ENCODE measurements at regions not wholly inside any gene's neighbourhood (a gene's known extent, or its start where the extent isn't known, plus 50 kb on each side); places are given as distances from the start of the nearest gene placed in this dataset.
A peak's percentile ranks its signal among the peaks of the same experiment; 100 is the strongest.

DNA sequence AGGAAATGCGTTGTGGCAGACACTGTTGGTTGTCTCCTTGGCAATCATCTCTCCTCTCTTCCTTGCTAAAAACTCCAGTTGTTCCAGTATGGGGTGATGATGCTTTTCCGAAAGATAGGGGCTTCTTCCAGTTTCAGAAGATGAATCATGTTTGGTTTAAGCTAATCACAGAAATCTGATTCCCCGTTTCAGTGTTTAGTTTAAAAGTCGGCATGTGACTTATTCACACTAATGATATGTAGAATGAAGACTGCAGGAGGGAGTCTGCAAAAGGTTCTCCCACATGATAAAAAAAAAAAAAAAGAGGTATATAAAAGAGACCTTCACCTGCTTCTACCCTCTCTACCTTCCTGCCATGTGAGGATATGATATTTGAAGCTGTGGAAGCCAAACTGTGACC is 239.0 kb upstream of the SIX2 start:
- no peak for DNase-seq

DNA sequence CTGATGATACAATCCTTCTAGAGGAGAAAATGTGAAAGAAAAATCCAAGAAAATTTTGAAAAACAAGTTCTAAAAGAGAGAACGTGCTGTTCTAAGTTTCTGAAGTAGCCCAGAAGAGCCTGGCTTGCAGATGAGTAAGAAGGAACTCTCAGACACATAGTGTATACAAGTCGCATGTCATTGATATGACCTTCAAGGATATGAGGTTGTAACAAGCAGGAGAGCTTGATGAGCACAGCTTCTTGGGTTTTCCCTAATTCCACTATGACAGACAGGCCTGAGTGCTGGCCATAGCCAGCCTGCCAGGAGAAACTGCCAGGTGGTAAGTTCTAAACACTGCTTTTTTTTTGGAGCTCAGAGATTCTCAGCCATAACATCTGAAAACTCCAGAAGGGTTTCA is 235.7 kb upstream of the SIX2 start:
- no peak for DNase-seq

DNA sequence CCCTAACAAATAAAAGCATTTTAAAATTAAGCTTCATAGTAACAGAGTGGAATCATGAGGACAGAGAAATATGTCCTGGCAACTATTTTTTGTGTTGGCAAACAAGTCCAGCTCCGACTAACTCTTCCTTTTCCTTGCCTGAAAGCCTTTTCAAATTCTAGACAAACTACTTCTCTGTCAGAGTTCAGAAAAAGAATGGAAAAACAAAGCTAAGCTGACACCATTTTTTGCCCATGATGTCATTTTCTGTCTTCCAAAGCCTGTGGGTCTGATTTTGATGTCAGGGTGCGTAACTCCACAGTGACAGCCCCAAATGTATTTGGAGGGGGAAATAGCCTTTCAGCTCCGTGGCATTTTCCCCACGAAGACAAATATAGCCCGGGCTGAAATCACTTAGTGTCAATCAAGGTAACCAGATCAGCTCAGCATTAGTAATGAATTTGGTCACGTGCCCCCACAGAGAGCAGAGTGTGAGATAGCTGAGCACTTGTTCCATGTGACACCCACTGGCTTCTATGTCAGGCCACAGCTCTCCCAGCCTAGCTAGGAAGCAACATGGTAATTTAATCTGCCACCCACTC is 233.0 kb upstream of the SIX2 start:
- DNase-seq = peak; percentile 11

DNA sequence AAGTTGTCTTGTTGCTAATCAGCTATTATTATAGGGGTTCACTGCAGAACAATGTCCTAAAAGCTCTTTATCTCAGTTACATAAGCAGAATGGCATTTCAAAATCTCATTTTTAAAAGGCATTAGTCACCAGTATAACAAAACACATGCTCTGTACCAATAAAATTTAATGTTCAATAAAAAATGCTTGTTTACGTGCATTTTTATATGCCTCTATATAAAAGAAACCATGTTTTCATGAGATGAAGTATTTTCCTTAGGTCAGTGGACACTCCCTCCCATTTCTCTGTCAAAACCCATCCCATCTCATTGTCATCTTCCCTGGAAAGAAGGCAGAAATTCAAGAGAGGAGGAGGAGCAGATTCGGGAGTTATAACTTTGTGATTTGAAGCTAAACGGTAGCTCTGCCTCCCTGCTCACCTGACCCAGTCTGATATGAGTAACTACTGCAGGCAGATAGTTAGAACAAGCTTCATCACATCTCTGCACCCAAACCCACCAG is 231.9 kb upstream of the SIX2 start:
- no peak for DNase-seq

DNA sequence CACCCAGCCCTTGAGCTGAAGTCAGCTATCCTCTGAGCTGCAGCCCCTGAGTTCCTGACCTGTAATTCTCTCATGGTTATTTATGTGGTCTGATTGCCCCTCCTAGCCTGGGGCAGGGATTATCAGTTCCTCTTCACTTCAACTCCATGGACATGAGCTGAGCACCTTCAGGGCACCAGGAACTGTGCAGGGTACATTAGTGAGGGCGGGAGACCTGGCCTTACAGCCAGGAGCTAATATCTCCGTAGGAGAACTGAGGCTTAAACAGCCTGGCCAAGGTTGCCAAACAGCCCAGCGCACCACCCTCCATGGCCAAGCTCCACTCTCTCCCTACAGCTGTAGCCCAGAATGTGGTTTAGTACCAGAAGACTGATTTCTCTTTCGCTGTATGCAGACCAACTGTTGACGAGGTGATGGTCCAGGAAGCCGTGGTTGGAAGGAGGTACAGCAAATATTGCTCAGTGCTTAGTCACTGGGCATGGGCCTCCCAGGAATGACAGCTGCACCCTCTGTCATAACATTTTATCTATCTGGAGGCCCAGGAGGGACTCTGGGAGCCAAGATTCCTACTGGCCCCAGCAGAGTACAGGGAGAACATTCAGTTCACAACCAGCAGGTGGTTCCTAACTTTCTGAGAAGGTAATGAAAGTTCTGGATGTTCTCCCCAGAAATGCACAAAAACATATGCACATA is 228.7 kb upstream of the SIX2 start:
- DNase-seq = peak; percentile 85

DNA sequence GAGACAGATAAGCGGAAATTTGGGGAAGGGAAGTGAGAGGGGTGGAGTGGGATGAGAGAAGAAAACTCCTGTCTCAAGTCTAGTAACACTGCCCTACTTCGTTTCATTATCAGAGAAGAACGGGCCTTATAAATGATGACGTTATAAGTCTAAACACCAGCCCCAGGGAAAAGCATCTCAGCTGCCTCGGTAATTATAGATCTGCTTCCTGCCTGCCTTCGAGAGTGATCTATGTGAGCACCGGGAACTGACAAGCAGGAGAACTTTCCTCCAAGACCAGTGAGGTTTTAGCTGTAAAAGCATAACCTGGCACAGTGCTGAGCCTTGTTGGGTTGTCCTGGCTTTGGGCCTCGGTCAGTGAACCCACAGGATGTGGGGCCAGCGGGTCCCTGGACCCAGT is 227.9 kb upstream of the SIX2 start:
- peak; percentile 13 for DNase-seq

DNA sequence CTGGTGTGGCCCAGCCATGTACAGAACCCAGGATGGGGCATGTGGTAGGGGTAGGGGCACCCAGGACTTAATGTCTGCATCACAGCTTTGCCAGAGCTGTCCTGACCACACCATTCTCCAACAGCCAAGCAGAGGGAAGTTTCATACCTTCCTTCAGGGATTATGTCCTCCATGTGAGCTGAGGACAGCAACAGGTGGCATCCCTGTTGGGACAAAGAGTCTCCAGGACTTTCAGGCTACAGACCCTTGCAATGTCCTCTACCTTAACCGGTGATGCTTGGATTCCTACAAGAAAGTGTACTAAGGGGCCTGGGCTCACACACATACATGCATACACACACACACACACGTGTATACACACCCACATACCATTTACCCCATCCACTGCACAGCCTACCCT is 227.0 kb upstream of the SIX2 start:
- no peak for DNase-seq

DNA sequence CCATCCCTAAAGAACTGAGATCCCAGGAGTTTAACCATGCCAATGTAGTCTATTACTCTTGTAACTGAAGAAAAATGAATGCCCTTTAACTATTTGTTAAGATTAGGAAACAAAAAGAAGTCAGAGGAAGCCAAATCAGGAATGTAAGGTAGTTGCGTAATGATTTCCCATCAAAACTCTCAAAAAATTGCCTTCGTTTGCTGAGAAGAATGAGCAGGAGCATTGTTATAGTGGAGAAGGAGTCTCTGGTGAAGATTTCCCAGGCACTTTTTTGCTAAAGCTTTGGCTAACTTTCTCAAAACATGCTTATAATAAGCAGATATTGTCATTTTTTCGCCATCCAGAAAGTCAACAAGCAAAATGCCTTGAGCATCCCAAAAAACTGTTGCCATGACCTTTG is 224.0 kb upstream of the SIX2 start:
- DNase-seq = no peak

DNA sequence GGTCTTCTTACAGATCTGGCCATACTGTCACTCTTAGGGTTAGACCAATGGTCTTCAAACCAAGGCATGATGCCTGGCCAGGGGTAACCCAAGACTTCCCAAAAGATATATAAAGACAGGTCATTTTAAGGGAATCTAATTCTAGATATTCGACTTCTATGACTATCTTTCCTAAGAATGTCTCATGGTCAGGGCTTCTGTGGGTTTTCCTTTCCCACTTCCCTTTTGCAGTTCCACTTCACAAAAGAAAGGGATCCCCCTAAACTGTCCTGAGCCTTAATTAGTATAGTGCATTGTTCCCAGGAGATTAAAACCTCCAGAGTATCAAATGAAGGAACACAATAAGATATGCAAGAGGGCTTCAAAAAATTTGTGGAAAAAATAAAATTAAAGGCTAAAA is 223.6 kb upstream of the SIX2 start:
- DNase-seq = no peak

DNA sequence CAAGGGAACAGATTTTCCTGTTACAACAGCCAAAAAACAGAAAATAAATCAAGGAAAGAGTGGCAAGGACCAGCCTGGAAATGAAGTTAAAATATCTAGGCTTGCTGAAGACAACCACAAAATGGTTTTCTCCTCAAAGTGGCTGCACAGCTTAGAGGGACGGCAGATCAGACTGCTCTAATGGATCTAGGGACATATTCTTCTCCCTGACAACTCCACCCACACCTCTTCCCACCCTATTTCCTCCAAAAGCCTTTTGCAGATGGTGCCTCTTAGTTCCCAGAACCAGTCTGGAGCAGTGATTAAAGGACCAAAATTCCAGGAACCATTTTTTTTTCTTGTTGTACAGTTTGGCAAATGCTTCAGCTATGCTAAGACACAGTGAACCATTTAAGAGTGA is 220.2 kb upstream of the SIX2 start:
- DNase-seq = no peak

DNA sequence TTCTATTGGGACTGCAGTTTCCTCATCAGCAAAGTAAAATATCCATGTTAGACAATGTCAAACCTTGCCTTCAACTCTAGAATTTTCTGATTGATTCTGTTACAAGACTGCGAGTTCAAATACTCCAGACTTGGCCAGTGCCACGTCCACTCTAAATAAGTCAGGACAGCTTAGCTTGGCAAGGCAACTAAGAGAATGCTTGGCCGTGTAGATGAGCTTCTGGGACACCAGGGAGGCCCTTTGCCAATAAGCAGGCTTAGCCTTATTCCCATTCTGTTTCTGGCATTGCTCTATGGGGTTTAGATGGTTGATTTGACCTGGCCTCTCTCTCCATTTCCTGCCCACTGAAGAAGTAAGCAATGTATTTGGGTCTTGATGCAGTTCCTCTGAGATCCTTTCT is 218.1 kb upstream of the SIX2 start:
- no peak for DNase-seq

DNA sequence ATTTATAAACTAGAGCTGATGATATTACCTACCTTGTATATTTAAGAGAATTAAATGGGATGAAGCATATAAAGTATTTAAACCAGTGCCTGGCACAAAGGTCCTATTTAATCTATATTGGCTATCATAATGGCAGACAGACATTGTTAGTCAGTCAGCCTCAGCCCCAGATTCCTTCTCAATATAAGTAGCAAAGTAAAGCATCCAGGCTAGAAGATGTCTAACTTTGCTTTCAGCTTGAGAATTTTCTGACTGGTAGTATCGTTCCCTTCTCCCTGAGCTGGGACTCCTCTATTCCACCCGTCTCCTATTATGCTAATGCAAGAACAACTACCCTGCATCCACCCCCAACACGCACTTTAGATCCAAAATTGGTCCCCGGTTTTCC is 215.7 kb upstream of the SIX2 start:
- DNase-seq = no peak

DNA sequence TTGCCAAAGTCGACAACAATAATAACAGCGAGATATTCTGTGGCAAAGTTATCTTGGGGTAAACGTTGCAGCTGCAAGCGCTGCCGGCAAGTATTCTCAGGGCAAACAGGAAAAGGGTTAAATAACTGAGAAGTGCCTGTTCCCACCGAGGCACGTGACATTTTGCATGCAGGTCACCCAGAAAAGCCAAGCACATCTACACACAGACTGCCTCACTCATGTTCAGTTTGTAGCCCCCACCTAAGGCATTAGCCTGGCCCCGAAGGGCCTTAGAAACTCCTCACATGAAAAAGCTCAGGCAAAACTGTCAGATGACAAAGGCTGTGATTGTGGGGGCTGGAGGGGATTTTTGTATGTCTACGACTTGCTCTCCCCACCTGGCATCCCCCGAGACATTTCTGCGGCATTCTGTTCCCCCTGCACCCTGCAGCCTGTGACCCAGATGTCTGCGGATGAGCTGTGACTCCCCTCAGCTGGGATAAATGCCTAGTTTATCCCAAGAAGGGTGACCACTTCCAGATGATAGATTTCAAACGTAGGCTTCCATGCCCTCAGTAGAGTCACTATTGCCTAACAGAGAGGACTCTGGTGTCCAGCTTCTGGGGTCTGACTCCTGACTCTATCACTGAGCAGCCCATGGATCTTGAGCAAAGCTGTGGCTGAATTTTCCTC is 215.2 kb upstream of the SIX2 start:
- DNase-seq = no peak

DNA sequence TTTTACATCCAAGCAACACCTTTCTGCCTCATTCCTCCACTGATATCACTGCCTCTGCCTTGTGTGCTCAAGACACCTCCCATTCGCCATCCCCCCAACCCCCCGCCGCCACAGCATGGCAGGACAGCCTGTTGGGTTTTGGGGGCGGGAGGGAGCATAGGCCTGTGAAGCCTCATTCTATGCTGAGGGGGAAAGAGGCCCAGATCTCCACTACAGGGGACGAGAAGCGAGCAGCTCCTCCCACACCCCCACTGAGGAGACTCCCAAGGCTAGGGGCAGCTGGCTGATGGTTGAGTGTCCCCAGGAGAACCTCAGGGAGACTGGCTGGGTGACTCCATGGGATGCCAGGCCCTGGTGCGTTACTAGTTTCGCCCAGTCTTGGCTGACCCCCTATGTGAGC is 214.3 kb upstream of the SIX2 start:
- DNase-seq = no peak

DNA sequence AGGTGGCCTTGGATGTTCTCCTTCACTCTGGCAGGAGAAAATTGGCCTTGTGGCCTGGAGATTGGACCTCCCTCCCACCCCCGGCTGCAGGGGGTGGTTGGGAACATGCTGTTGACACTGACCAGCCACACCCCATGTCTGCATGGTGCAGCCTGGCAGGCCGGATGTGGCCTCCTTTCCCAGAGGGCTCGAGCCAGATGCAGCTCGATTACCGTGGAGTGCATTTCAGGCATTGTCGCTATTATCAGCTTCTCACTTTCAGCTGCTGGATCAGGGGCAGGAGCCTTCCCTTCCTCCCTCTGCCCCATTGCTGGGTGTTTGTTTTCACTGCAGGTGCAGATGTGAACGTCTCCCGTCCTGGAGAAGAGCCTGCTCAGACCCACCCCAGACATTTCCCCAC is 211.0 kb upstream of the SIX2 start:
- no peak for DNase-seq

DNA sequence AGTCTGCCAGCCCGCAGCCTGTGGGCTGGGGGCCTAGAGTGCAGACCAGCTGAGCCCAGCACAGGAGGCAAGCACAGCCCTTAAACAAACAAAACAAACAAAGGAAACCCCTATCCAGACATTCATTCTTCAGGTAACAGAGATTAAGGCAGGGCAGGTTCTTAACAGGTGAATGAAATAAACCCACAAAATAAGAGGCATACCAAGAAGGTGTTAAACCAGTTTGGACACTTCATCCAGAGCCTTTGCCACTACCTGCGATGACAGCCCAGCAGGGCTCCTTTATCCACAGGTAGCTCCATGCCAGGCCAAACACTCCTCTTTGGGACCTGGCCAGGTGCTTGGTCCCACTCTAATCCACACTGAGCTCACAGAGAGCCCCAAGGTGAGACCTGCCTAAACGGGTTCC is 209.7 kb upstream of the SIX2 start:
- no peak for DNase-seq

DNA sequence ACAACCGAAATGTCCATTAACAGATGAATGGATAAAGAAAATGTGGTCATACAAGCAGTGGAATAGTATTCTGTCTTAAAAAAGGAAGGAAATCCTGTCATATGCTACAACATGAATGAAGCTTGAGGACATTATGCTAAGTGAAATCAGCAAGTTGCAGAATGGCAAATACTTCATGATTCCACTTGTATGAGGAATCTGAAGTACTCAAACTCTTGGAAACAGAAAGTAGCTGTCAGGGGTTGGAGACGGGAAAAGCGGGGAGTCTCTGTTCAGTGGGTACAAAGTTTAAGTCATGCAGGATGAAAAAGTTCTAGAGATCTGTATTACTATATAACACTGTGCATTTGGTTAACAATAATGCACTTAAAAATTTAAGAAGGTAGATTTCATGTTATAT is 209.0 kb upstream of the SIX2 start:
- no peak for DNase-seq

DNA sequence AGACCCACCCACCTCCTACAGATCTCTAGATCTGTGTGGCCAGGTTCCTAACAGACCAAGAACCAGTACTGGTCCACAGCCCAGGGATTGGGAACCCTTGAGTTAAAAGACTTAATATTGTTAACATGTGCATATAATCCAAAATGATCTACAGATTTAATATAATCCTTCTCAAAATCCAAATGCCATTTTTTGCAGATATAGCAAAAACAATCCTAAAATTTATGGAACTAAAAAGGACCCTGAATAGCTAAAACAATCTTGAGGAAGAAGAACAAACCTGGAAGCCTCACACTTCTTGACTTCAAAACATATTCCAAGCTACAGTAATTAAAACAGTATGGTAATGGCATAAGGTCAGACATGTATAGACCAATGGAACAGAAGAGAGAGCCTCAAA is 206.9 kb upstream of the SIX2 start:
- no peak for DNase-seq

DNA sequence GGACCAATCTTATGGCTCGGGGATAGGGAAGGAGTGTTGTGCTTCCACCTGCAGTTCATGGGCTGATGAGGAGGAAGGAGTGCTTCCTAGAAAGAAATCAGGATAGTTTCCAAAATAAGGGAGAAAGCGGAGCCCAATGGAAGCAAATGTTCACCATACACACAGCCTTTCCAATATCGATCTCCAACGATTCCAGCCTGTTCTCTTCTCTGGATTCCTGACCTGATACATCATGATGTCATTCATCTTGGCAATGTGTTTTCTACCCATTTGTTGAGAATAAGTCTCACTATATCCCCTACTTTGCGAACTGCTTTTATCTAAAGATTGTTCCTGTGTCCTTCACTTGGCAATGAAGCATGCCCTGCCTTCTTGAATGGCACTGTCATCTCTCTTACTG is 205.3 kb upstream of the SIX2 start:
- DNase-seq = no peak

DNA sequence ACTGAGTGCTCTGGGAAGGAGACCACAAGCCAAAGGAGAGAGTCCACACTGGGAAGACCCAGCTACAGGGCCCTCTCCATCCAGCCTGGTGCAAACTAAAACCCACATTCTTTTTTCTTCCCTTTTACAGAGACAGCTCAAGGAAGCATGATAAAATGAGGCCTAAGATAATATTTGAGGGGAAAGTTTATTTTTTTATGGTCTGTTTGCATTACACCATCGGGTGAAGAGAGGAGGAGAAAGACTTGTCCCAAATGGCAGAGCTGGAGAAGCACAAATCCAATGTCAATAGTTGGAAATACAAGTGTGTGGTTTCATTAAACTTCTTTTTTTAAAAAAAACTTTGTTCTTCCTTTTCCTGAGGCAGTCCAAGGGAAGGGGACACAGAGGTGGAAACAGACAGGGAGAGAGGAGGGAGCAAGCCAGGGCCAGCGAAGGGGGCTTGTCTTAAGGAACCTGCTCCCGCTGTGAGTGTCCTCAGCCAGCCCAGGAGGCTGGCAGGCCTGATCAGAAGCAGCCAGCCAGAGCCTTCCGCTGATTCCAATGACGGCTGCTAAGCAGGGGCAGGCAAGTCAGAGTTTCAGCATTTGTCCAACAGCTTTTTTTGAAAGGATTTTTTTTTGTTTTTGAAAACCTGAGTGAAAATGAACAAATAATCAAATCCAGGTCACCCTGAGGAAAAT is 203.8 kb upstream of the SIX2 start:
- no peak for DNase-seq

DNA sequence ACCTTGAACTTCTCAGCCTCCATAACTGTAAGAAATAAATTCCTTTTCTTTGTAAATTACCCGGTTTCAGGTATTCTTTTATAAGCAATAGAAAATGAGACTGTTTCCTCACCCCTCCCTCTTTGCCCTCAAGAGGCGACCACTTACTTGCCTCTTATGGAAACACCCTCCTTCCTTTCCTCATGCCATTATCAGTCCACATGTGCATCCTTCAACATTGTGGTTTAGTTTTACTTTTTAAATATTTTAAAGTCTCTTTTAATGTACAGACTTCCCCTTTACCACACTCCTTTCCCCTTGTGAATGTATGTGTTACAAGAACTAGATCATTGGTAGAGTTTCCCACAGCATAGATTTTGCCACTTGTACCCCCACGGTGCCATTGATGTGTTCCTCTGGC is 202.4 kb upstream of the SIX2 start:
- DNase-seq = no peak

DNA sequence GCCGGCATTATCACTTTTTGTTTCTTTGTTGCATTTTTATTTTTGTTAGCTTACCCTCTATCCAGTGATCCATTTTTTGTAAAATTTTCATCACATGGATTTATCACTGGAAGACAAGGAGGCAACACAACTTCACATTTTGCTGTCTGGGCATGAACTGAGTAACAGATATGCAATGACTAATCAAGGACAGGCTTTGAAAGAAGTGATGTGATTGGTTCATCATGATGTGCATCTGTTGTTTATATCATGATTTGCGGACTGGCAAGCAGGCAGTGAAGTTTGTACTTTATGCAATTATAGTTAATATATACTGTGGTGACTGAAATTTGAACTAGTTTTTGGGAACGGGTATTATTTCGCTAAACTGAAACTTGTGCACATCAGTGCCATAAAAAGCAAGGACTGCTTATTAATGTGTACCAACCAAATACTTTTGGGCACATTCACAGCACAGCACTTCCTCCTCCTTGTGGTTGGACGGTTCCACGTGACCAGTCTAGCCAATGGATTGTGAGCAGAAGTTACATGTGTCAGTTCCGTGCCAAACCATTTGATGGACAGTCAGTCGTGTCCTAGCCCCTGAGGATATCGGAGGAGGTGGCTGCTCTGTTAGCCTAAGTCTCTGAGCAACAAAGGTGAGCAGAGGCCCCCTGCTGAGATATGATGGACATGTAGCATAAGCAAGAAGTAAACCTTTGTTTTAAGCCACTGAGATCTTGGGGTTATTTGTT is 201.4 kb upstream of the SIX2 start:
- no peak for DNase-seq

DNA sequence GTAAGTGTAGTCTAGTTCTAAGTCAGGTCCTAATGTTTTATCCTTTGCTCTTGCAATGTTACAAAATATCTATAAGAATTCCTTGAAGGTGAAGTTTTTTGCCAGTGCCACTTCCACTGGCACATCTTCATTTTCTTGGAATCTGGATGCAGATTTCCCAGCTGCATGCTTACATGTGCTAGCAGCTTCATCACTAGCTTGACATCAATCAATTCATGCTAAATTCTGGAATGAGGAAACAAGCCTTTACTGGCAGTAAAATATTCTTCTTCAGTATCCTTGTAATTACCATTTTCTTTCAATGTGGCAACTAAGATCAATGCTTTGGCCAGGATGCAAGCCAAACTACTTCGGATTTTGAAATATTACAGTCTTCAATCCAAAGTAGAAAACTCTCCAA is 200.6 kb upstream of the SIX2 start:
- no peak for DNase-seq

Data from fibroblast of upper back skin (primary cell).